Smooth muscle cell (in vitro differentiated cells): ENCODE measurements at regions not wholly inside any gene's neighbourhood (a gene's known extent, or its start where the extent isn't known, plus 50 kb on each side); places are given as distances from the start of the nearest gene placed in this dataset.

ENCODE experiments used
- DNase-seq: peaks from one replicate; lab custom pipeline; 2025; ENCODE audit not compliant: unreplicated experiment; lab: John Stamatoyannopoulos, UW
- H2AFZ ChIP-seq: fragments of 200-600 bp; sonication (generic); 2 replicates; pipeline ENCODE4 v1.6.0; 2016; ENCODE audit warnings: antibody characterized with exemption, low read depth, mild to moderate bottlenecking
- H3F3A ChIP-seq: fragments of 200-600 bp; sonication (generic); 2 replicates; pipeline ENCODE4 v1.6.0; 2017; ENCODE audit warnings: antibody characterized with exemption, low read depth
- H3K27ac ChIP-seq: fragments of 200-600 bp; sonication (generic); 2 replicates; pipeline ENCODE4 v1.5.1; 2016; ENCODE audit warnings: low read depth, mild to moderate bottlenecking
- H3K27me3 ChIP-seq: fragments of 200-600 bp; sonication (generic); 2 replicates; pipeline ENCODE4 v1.6.1; 2016; ENCODE audit warnings: low read depth, mild to moderate bottlenecking
- H3K36me3 ChIP-seq: fragments of 200-600 bp; sonication (generic); 2 replicates; pipeline ENCODE4 v1.5.1; 2016; ENCODE audit warnings: low read depth
- H3K4me1 ChIP-seq: fragments of 200-600 bp; sonication (generic); 2 replicates; pipeline ENCODE4 v1.5.1; 2016; ENCODE audit warnings: low read depth
- H3K4me2 ChIP-seq: fragments of 200-600 bp; sonication (generic); 2 replicates; pipeline ENCODE4 v1.6.0; 2016; ENCODE audit warnings: mild to moderate bottlenecking
- H3K4me3 ChIP-seq: fragments of 200-600 bp; sonication (generic); 2 replicates; pipeline ENCODE4 v1.5.1; 2016; ENCODE audit warnings: mild to moderate bottlenecking
- H3K79me2 ChIP-seq: fragments of 200-600 bp; sonication (generic); 2 replicates; pipeline ENCODE4 v1.6.0; 2016; ENCODE audit warnings: low read depth, mild to moderate bottlenecking
- H3K9ac ChIP-seq: fragments of 200-600 bp; sonication (generic); 2 replicates; pipeline ENCODE4 v1.6.0; 2016; ENCODE audit warnings: low read depth
- H3K9me3 ChIP-seq: fragments of 200-600 bp; sonication (generic); replicated peaks from 2 replicates; pipeline ENCODE4 v1.5.1; 2016; ENCODE audit warnings: low read depth
- H4K20me1 ChIP-seq: fragments of 200-600 bp; sonication (generic); 2 replicates; pipeline ENCODE4 v1.6.0; 2016; ENCODE audit warnings: low read depth
- WGBS: methylation state at CpG from one replicate; pipeline ENCODE4 v1.1.7; 2016; ENCODE audit warnings: low lambda C conversion rate; 5-methylcytosine and 5-hydroxymethylcytosine counted together
- TF ChIP-seq, protein P1 (sequence below): fragments of 200-600 bp; sonication (generic); IDR thresholded peaks from 2 replicates; pipeline ENCODE4 v1.5.1; 2017; ENCODE audit warnings: borderline replicate concordance, mild to moderate bottlenecking, antibody characterized with exemption; ENCODE audit not compliant: insufficient read depth, poor library complexity, severe bottlenecking

DNA sequence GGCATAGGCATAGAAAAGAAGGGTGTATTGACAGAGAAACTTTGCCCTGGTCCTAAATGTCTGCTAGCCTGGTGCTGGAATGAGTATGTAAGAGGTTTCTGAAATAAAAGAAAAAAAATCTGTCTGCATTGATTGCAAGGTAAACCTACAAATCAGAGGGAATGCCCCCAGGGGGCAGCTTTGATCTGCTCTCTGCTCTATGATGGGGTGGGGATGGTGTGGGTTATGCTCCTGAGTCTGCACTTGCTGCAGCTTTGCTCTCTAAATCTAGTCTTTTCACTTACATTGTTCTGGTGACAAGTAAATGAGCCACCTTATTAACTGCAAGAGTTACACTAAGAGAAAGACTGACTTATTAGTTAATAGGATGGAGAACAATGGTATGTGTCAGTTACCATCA, 468.4 kb upstream of the STXBP6 start:
- H3K27ac ChIP-seq, result no peak overlapping the region
- no peaks in the 10 kb centered on the region for H3K9me3 ChIP-seq
- H3K27me3 ChIP-seq, result no peaks in the 10 kb centered on the region
- DNase-seq, result no peak
- H3K4me2 ChIP-seq, result no peak overlapping the region
- H2AFZ ChIP-seq, result no peak overlapping the region
- H3K4me3 ChIP-seq, result no peak overlapping the region
- no peaks in the 10 kb centered on the region for H3K36me3 ChIP-seq
- H3K4me1 ChIP-seq, result no peaks in the 10 kb centered on the region
- no peaks in the 10 kb centered on the region for H4K20me1 ChIP-seq
- no peaks in the 10 kb centered on the region for H3F3A ChIP-seq
- no peak overlapping the region for H3K9ac ChIP-seq
- no peaks in the 10 kb centered on the region for H3K79me2 ChIP-seq
- TF ChIP-seq, protein P1, sequence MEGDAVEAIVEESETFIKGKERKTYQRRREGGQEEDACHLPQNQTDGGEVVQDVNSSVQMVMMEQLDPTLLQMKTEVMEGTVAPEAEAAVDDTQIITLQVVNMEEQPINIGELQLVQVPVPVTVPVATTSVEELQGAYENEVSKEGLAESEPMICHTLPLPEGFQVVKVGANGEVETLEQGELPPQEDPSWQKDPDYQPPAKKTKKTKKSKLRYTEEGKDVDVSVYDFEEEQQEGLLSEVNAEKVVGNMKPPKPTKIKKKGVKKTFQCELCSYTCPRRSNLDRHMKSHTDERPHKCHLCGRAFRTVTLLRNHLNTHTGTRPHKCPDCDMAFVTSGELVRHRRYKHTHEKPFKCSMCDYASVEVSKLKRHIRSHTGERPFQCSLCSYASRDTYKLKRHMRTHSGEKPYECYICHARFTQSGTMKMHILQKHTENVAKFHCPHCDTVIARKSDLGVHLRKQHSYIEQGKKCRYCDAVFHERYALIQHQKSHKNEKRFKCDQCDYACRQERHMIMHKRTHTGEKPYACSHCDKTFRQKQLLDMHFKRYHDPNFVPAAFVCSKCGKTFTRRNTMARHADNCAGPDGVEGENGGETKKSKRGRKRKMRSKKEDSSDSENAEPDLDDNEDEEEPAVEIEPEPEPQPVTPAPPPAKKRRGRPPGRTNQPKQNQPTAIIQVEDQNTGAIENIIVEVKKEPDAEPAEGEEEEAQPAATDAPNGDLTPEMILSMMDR, result no peak

- no peaks in the 10 kb centered on the region for H3K79me2 ChIP-seq
- no peak overlapping the region for H3K27ac ChIP-seq
- no peak overlapping the region for H3K4me3 ChIP-seq
- no peak for DNase-seq
- H2AFZ ChIP-seq, result no peak overlapping the region
- H3K9me3 ChIP-seq, result no peaks in the 10 kb centered on the region
- H4K20me1 ChIP-seq, result no peaks in the 10 kb centered on the region
- no peaks in the 10 kb centered on the region for H3K36me3 ChIP-seq
- TF ChIP-seq, protein P1, result no peak
- no peaks in the 10 kb centered on the region for H3K27me3 ChIP-seq
- H3K4me2 ChIP-seq, result no peak overlapping the region
- H3K9ac ChIP-seq, result no peak overlapping the region
- H3K4me1 ChIP-seq, result no peaks in the 10 kb centered on the region
- H3F3A ChIP-seq, result no peaks in the 10 kb centered on the region
These were observed 466.9 kb upstream of the STXBP6 start for GRCh38 chr14:25516838-25517237.

DNA sequence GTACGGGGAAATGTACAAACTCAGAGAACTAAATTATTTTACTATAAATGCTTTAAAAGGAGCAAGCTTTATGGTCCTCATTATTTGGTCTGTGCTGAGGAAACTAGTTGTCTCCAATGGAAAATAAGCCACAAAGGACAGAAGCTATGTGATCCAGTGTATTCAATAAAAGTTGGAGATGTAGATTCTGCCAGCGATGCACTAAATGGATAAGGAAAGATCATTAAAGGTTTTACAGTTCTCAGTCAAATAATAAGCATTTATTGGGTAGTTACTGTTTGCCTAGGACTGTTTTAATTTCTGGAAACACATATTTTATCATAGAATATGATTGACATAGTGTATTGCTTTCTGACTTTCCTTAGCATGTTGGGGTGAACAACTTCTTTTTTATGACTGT, 458.9 kb upstream of the STXBP6 start:
- Histone ChIP-seq H3K4me3 (no peak overlapping the region), H3K27ac (no peak overlapping the region), H3F3A (no peaks in the 10 kb centered on the region), H3K9ac (no peak overlapping the region), H2AFZ (no peak overlapping the region), H3K9me3 (no peaks in the 10 kb centered on the region), H3K79me2 (no peaks in the 10 kb centered on the region), H3K4me2 (no peak overlapping the region), H3K27me3 (no peaks in the 10 kb centered on the region), H4K20me1 (no peaks in the 10 kb centered on the region), H3K4me1 (no peaks in the 10 kb centered on the region), H3K36me3 (no peaks in the 10 kb centered on the region)
- TF ChIP-seq, protein P1, result no peak
- no peak for DNase-seq
- 92% methylated on average over 2 of the region's 2 CpGs for WGBS

DNA sequence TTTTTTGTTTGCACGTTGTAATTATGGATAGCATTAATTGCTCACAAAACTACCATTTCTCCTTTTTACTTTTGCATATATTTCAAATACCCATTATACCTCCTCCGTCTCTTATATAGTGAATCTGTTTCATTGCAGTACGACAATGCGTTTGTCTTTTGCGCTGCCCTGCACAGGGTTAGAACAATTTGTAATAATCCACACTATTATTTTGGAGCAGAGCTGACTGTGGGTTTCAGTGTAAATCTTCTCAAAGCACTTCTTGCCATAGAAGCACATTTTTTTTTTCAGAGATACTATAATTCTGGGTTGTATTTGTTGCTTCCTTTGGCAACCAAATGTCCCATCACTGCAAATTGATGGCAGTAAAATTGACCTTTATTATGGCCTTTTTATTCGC, 451.8 kb upstream of the STXBP6 start:
- Histone ChIP-seq H3K4me3 (no peak overlapping the region), H3K27me3 (no peaks in the 10 kb centered on the region), H3K27ac (no peak overlapping the region), H3K9me3 (no peaks in the 10 kb centered on the region), H3K79me2 (no peaks in the 10 kb centered on the region), H3K36me3 (no peaks in the 10 kb centered on the region), H3K4me2 (no peak overlapping the region), H3F3A (no peaks in the 10 kb centered on the region), H2AFZ (no peak overlapping the region), H3K4me1 (no peaks in the 10 kb centered on the region), H4K20me1 (no peaks in the 10 kb centered on the region), H3K9ac (no peak overlapping the region)
- TF ChIP-seq, protein P1, result no peak
- WGBS, result 92% methylated on average over 6 of the region's 6 CpGs
- no peak for DNase-seq
